ENCODE measurements at regions not wholly inside any gene's neighbourhood (a gene's known extent, or its start where the extent isn't known, plus 50 kb on each side); places are given as distances from the start of the nearest gene placed in this dataset.

GRCh38 chr5:110854200-110854599 lies 115.4 kb downstream of the SLC25A46 start:
- Histone ChIP-seq H3K79me2 (ENCODE audit: control insufficient read depth, insufficient read depth, low read length) (no peaks in the 10 kb centered on the region), H2AFZ (ENCODE audit: insufficient read depth, low read depth, low read length, poor library complexity, severe bottlenecking) (no peak overlapping the region), H3K9ac (ENCODE audit: low read length) (no peak overlapping the region), H3K4me1 (ENCODE audit: control insufficient read depth in 2 of 2, insufficient read depth in 2 of 2, low read length in 2 of 2) (no peaks in the 10 kb centered on the region), H3K9me3 (ENCODE audit: control extremely low read depth in 1 of 3, control insufficient read depth in 2 of 3, insufficient read depth in 1 of 3, low read length in 2 of 3) (no peaks in the 10 kb centered on the region), H3K27ac (ENCODE audit: low read length in 2 of 2) (no peak overlapping the region), H4K20me1 (ENCODE audit: control insufficient read depth, insufficient read depth, low read length, poor library complexity, severe bottlenecking) (no peaks in the 10 kb centered on the region), H3K4me2 (replicated peaks; ENCODE audit: low read depth, low read length, poor library complexity, severe bottlenecking) (no peak overlapping the region), H3K4me3 (ENCODE audit: control extremely low read depth in 1 of 5, extremely low read depth in 1 of 5, insufficient read depth in 1 of 5, low read depth in 2 of 5, low read length in 4 of 5) (no peak overlapping the region), H3K27me3 (replicated peaks in 1 of 4; ENCODE audit: control extremely low read depth in 1 of 4, control insufficient read depth in 3 of 4, insufficient read depth in 4 of 4, low read length in 3 of 4) (no peaks in the 10 kb centered on the region), H3K36me3 (replicated peaks in 1 of 2; ENCODE audit: control extremely low read depth in 1 of 2, control insufficient read depth in 1 of 2, extremely low read depth in 1 of 2, insufficient read depth in 2 of 2, low read length in 1 of 2) (no peaks in the 10 kb centered on the region)
- Mint-ChIP-seq H3K9me3 (ENCODE audit: insufficient read depth) (no peaks in the 10 kb centered on the region), H3K4me1 (peaks cover 2% of the 10 kb centered on the region), H3K27me3 (no peaks in the 10 kb centered on the region), H3K27ac (no peak overlapping the region), H3K4me3 (no peak overlapping the region)
- WGBS (ENCODE audit: insufficient coverage) = no CpG with 5 or more reads among the region's 1 CpG
- CTCF ChIA-PET = no interaction called here
- POLR2A ChIA-PET = no interaction called here
- TF ChIP-seq EZH2 (IDR thresholded peaks at IDR 0.05; ENCODE audit: borderline replicate concordance, insufficient read depth, low read depth, low read length, poor library complexity, severe bottlenecking) (no peak), CTCF (IDR thresholded peaks at IDR 0.05) (no peak)
- DNase-seq = no peak
- ATAC-seq (ENCODE audit: low read depth) = no peak
- intact Hi-C loops (cut with micrococcal nuclease) = no loop called here

GRCh38 chr5:110855961-110856360 lies 117.2 kb downstream of the SLC25A46 start:
- no CpG with 5 or more reads among the region's 1 CpG for WGBS (ENCODE audit: insufficient coverage)
- intact Hi-C loops (cut with micrococcal nuclease) = no loop called here
- Mint-ChIP-seq H3K4me3 (no peak overlapping the region), H3K27ac (no peak overlapping the region), H3K27me3 (no peaks in the 10 kb centered on the region), H3K4me1 (peaks cover 2% of the 10 kb centered on the region), H3K9me3 (ENCODE audit: insufficient read depth) (peaks cover 3% of the 10 kb centered on the region)
- POLR2A ChIA-PET = no interaction called here
- no peak for ATAC-seq (ENCODE audit: low read depth)
- TF ChIP-seq CTCF (IDR thresholded peaks at IDR 0.05) = no peak
- TF ChIP-seq EZH2 (IDR thresholded peaks at IDR 0.05; ENCODE audit: borderline replicate concordance, insufficient read depth, low read depth, low read length, poor library complexity, severe bottlenecking) = no peak
- DNase-seq = no peak
- Histone ChIP-seq H3K36me3 (replicated peaks in 1 of 2; ENCODE audit: control extremely low read depth in 1 of 2, control insufficient read depth in 1 of 2, extremely low read depth in 1 of 2, insufficient read depth in 2 of 2, low read length in 1 of 2) (no peaks in the 10 kb centered on the region), H3K27me3 (replicated peaks in 1 of 4; ENCODE audit: control extremely low read depth in 1 of 4, control insufficient read depth in 3 of 4, insufficient read depth in 4 of 4, low read length in 3 of 4) (no peaks in the 10 kb centered on the region), H3K79me2 (ENCODE audit: control insufficient read depth, insufficient read depth, low read length) (no peaks in the 10 kb centered on the region), H2AFZ (ENCODE audit: insufficient read depth, low read depth, low read length, poor library complexity, severe bottlenecking) (no peak overlapping the region), H3K4me2 (replicated peaks; ENCODE audit: low read depth, low read length, poor library complexity, severe bottlenecking) (no peak overlapping the region), H3K9me3 (ENCODE audit: control extremely low read depth in 1 of 3, control insufficient read depth in 2 of 3, insufficient read depth in 1 of 3, low read length in 2 of 3) (no peaks in the 10 kb centered on the region), H4K20me1 (ENCODE audit: control insufficient read depth, insufficient read depth, low read length, poor library complexity, severe bottlenecking) (no peaks in the 10 kb centered on the region), H3K4me3 (ENCODE audit: control extremely low read depth in 1 of 5, extremely low read depth in 1 of 5, insufficient read depth in 1 of 5, low read depth in 2 of 5, low read length in 4 of 5) (no peak overlapping the region), H3K9ac (ENCODE audit: low read length) (no peak overlapping the region), H3K27ac (ENCODE audit: low read length in 2 of 2) (no peak overlapping the region), H3K4me1 (ENCODE audit: control insufficient read depth in 2 of 2, insufficient read depth in 2 of 2, low read length in 2 of 2) (no peaks in the 10 kb centered on the region)
- CTCF ChIA-PET = no interaction called here

Data from B cell (primary cell).